SKM-1 treated with dmso at 0.1 percent for 144 hours (cell line): ENCODE measurements at regions not wholly inside any gene's neighbourhood (a gene's known extent, or its start where the extent isn't known, plus 50 kb on each side); places are given as distances from the start of the nearest gene placed in this dataset.

Experiments used
- DNase-seq: peaks from one replicate; lab custom pipeline; 2025; ENCODE audit not compliant: unreplicated experiment; lab: John Stamatoyannopoulos, UW

GRCh38 chr2:223107825-223108224 is 55.8 kb downstream of the KCNE4 start:
- no peak for DNase-seq

GRCh38 chr2:223108351-223109050 is 56.5 kb downstream of the KCNE4 start:
- DNase-seq = peak; percentile 61

GRCh38 chr2:223109341-223109740 is 57.4 kb downstream of the KCNE4 start:
- no peak for DNase-seq

DNA sequence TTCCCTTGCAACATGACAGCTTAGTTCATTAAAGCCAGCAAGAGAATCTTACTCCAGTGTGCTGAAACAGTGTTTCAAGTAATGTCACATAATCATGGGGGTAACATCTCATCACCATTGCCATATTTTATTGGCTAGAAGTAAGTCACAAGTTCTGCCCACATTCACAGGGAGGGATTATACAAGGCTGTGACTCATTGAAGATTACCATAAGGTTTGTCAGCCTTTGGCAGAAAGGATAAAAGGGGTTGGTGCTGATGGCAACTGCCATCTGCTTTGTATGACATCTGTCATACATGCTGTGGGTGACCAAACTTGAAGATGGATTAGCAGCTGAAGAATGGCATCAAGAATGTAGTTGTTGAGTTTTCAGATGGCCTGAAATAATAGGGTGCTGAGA is 61.2 kb downstream of the KCNE4 start:
- no peak for DNase-seq

GRCh38 chr2:223114170-223114569 is 62.2 kb downstream of the KCNE4 start:
- DNase-seq = no peak

GRCh38 chr2:223114917-223115316 is 62.9 kb downstream of the KCNE4 start:
- DNase-seq = no peak

DNA sequence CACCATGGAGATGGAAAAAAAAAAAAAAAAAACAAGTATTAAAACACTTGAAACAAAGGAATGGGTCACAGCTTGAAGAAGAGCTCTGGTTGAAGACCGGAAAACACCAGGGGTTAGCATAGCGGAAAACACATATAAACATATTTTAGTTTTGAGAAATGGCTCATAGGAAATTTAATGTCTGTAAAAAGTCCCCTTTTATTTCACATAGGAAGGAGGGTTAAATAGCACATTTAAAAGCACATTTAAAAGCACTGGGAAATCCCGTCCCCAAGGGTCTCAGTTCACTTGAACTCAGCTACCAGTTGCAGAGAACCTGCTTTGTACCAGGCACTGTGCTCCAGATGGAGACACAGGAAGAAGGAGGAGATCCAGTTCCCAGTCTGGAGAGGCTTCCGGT is 65.5 kb downstream of the KCNE4 start:
- no peak for DNase-seq

GRCh38 chr2:223121283-223121682 is 69.3 kb downstream of the KCNE4 start:
- DNase-seq = no peak

GRCh38 chr2:223122781-223123180 is 70.8 kb downstream of the KCNE4 start:
- no peak for DNase-seq

DNA sequence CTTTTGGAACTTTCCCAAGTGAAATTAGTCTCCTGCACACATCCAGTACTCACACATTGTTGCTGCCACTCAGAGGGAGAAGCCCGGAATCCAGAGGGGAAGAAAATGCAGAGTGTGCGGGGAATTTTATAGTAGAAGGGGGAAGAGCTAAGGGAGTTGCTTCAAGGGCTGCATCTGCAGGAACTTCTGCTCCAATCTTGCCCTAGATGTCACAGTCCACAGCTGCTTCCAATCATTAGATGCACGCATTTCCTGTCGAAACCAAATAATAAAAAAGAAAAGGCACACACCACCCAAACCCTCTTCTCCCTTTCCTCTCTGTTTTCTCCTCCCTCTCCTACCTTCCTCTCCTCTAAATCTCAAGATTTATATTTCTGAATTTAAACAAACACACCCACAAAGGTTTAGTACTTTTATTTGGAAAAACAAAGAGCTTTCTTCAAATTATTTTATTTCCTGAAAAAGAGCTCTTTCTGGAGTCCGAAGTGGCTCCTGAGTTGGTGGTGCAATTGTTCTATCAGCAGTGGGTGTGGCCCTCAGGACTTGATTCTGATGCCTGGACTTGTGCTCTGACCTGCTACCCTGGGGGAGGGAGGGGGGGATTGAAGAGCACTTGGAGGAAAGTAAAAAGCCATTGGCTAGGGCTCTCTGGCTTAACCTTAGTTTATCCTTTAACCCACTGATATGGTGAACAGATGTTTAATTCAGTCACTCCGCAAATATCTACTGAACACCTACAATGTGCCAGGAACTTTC is 72.0 kb downstream of the KCNE4 start:
- no peak for DNase-seq

DNA sequence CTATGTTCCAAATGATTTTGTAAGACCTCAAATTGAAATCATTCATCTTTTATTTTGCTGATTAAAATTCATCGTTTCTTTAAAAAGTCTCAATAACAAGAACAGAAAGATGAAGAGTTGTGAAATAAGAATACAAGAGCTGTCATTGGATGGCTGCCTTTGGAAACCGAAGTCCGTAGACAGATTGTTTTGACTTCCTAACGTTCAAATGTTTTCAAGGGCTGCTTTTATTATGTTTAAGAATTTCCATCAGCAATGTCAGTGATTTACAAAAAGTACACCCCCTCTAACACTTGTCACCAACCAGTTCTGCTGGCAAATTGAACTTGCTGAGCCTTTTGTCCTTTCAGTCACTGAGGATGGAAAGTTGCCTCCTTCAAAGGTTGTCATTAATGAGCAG is 89.6 kb downstream of the KCNE4 start:
- no peak for DNase-seq

GRCh38 chr2:223142118-223142517 is 90.1 kb downstream of the KCNE4 start:
- DNase-seq = no peak

DNA sequence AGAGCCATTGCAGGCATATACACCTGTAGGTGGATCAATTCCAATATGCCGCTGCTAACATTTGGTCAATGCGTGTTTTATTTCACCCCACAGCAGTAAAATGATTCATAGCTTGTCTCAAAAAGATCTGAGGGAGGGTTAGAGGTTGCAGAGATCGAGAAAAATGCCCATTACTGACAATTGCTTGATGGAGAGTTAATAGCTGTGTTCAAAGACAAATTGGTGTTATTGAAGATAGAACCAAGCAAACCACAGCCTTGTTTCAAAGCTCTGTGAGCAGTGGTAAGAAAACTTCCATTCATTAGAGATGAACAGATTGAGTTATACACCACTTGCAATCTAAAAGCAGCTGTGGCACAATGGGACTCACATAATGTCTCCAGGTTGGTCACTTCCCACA is 95.4 kb downstream of the KCNE4 start:
- no peak for DNase-seq

DNA sequence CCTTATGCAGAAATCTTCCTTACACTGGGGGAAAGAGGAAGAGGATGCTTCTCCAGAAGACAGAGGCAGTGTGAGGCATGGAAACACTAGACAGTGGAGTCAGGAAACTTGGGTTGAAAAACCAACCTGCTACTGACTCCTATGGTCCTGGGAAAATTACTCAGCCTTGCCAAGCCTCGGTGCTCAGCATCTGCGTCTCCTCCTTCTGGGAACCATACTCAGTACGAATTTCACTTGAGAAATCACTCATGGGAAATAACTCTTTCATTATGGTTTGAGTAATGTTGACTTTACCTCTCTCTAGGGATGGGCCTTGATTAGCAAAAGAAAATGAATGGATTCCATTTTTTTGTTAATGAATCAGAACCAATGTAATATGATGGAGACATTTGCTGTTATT is 96.5 kb downstream of the KCNE4 start:
- peak; percentile 17 for DNase-seq

DNA sequence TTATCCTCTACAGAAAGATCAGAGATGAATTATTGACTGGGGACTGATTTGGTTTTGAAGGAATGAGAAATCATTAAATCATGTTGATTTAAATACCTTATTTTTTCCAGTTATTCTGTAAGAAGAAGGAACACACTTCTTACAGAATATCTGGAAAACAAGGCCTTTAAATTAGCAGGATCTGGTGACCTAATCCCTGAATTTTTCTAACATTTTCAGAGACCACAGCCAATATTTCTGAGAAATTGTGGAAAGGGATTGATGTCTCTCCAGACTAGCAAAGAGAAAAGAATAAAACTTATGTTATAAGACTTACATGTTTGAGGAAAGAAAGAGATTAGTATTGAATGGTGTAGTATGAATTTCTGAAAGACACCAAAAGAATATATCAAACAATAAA is 104.0 kb downstream of the KCNE4 start:
- DNase-seq = no peak

GRCh38 chr2:223161873-223162458 is 110.0 kb downstream of the KCNE4 start:
- no peak for DNase-seq

DNA sequence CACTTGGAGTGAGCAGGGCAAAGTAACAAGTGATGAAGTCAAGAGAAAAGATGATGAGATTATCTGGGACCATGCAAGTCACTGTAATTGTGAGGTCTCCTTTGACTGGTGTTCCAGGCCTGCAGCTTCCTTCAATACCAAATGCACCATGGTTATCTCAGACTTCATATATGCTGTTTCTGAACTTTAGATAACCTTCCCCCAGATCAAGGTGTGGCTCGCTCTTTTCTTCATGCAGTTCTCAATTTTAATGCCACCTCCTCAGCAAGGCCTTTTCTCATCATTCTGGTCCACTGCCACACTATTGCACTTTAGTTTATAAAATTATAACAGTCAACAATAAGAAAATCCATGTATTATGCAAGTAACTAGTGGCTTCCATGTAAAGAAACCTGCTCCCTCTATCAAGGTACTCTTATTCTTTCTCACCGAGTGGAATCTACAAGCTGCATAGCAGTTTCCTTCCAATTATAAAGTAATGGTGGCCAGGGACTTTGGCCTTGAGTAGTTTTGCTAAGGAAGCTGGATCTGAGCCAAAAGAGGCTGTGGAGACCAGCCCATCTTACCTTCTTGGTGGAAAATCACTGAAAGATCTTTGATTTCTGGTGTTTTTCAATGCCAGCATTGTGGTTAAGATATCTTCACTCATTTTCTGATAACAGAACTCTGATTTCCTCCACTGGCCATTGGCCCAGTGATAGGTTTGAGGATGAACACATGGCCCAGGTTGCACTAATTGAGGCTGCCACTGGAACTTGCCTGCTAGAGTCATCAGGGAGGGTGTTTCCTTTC is 113.6 kb downstream of the KCNE4 start:
- no peak for DNase-seq

DNA sequence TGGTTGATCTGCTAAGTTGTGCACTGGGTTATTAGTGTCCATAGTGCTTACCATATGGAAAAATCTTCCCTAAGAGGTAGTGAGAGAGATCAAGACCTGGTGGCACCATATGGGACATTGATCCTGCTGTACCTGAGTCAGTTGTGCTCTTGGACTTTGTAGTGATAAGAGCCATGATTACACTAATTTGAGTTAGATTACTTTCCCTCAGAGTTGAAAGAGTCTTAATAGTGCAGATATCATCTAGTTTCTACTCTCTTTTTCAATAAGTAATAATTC is 114.2 kb downstream of the KCNE4 start:
- DNase-seq = no peak

- DNase-seq = no peak
Observed at GRCh38 chr2:223166983-223167650, 115.1 kb downstream of the KCNE4 start.

GRCh38 chr2:223169830-223170605 is 118.0 kb downstream of the KCNE4 start:
- no peak for DNase-seq
